ENCODE measurements at regions not wholly inside any gene's neighbourhood (a gene's known extent, or its start where the extent isn't known, plus 50 kb on each side); places are given as distances from the start of the nearest gene placed in this dataset.

DNA sequence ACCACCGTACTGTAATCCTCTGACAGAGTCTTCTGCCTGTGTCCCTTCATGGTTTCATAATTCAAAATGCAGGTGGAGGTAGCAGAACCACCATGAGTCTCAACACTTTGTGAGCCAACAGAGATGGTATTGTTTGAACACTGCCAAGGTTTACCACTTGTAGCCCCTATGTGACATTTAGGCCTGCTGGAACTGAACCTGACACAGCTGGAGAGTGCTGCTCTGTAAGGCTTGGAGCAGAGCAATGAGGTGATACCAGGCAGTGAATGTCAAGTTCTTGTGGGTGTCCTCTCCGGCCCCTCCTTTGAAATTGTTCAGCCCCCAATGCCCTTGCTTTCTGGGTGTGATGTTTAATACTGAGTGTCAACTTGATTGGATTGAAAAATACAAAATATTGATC, 1042.9 kb downstream of the ARAP2 start:
- DNase-seq, result no peak
- Histone ChIP-seq H3K36me3 (ENCODE audit: low read depth) (no peaks in the 10 kb centered on the region), H2AFZ (no peak overlapping the region), H3K27me3 (replicated peaks; ENCODE audit: insufficient read depth) (no peaks in the 10 kb centered on the region), H3K4me1 (ENCODE audit: insufficient read depth) (no peaks in the 10 kb centered on the region), H3K9me2 (ENCODE audit: insufficient read depth) (no peaks in the 10 kb centered on the region), H3K4me2 (ENCODE audit: unreplicated experiment) (no peak overlapping the region), H3K79me2 (ENCODE audit: insufficient read depth) (no peaks in the 10 kb centered on the region), H3K4me3 (no peak overlapping the region), H3K9me3 (ENCODE audit: low read depth) (no peaks in the 10 kb centered on the region), H3K9ac (no peak overlapping the region), H3F3A (ENCODE audit: insufficient read depth) (no peaks in the 10 kb centered on the region), H3K27ac (no peak overlapping the region), H4K20me1 (ENCODE audit: insufficient read depth) (no peaks in the 10 kb centered on the region)
- TF ChIP-seq EZH2phosphoT487 (IDR thresholded peaks at IDR 0.05; ENCODE audit: insufficient read depth, low read depth), result no peak
- TF ChIP-seq EZH2 (IDR thresholded peaks at IDR 0.05; ENCODE audit: insufficient read depth, poor library complexity, severe bottlenecking), result no peak
- in situ Hi-C loops (cut with MboI), result no loop called here
- 31 to 36% methylated on average over 2 of the region's 2 CpGs for WGBS, 2 experiments (ENCODE audit: low coverage in 1 of 2, low lambda C conversion rate in 2 of 2, missing lambda C conversion rate in 2 of 2)

DNA sequence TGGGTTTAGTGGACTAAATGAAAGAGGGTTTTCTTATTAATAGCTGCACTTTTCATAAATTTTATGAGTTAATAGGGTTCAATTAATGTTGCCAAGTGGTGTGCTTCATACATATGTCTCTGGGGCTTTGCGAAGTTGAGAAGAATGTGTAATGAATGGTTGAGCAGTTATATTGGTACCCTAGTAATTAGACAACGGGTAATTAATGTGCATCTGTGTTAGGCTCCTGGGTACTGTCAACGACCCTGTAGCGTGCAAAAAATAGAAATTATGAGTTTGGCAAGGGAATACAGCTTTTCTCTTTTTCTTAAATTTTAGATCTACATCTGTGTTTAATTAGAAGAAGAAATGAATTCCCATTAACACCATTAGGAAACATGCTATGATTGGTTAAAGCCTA, 1027.7 kb downstream of the ARAP2 start:
- Histone ChIP-seq H3K9ac (no peak overlapping the region), H3K4me1 (ENCODE audit: insufficient read depth) (no peaks in the 10 kb centered on the region), H4K20me1 (ENCODE audit: insufficient read depth) (no peaks in the 10 kb centered on the region), H3K36me3 (ENCODE audit: low read depth) (no peaks in the 10 kb centered on the region), H2AFZ (no peak overlapping the region), H3K27me3 (replicated peaks; ENCODE audit: insufficient read depth) (no peaks in the 10 kb centered on the region), H3K9me2 (ENCODE audit: insufficient read depth) (no peaks in the 10 kb centered on the region), H3F3A (ENCODE audit: insufficient read depth) (no peaks in the 10 kb centered on the region), H3K9me3 (ENCODE audit: low read depth) (no peaks in the 10 kb centered on the region), H3K4me2 (ENCODE audit: unreplicated experiment) (no peak overlapping the region), H3K79me2 (ENCODE audit: insufficient read depth) (no peaks in the 10 kb centered on the region), H3K27ac (no peak overlapping the region), H3K4me3 (no peak overlapping the region)
- TF ChIP-seq EZH2 (IDR thresholded peaks at IDR 0.05; ENCODE audit: insufficient read depth, poor library complexity, severe bottlenecking), result no peak
- no peak for TF ChIP-seq EZH2phosphoT487 (IDR thresholded peaks at IDR 0.05; ENCODE audit: insufficient read depth, low read depth)
- in situ Hi-C loops (cut with MboI), result no loop called here
- no peak for DNase-seq
- 3 to 4% methylated on average over 4 of the region's 4 CpGs for WGBS, 2 experiments (ENCODE audit: low coverage in 1 of 2, low lambda C conversion rate in 2 of 2, missing lambda C conversion rate in 2 of 2)

DNA sequence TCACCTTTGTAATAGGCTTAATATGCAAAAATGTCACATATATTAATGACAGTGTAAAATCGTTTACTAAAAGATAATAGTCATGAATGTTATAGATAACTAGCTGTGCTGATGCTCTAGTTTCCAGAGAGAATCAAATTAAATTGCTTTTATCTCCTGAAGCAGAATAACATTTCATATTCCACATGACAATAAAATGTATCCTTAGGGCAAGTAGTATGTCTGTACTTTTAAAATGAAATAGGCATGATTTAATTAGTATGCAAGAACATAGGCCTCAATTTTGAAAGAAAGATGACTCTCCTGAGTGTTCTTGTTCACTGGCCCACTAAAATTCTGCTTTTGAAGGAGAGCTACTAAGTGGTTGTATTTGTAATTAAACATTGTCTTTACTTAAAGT, 1027.0 kb downstream of the ARAP2 start:
- Histone ChIP-seq H3K9me2 (ENCODE audit: insufficient read depth) (no peaks in the 10 kb centered on the region), H3K79me2 (ENCODE audit: insufficient read depth) (no peaks in the 10 kb centered on the region), H3K4me3 (no peak overlapping the region), H3K9ac (no peak overlapping the region), H3K27ac (no peak overlapping the region), H3K9me3 (ENCODE audit: low read depth) (no peaks in the 10 kb centered on the region), H3K36me3 (ENCODE audit: low read depth) (no peaks in the 10 kb centered on the region), H2AFZ (no peak overlapping the region), H3K27me3 (replicated peaks; ENCODE audit: insufficient read depth) (no peaks in the 10 kb centered on the region), H3K4me1 (ENCODE audit: insufficient read depth) (no peaks in the 10 kb centered on the region), H4K20me1 (ENCODE audit: insufficient read depth) (no peaks in the 10 kb centered on the region), H3K4me2 (ENCODE audit: unreplicated experiment) (no peak overlapping the region), H3F3A (ENCODE audit: insufficient read depth) (no peaks in the 10 kb centered on the region)
- in situ Hi-C loops (cut with MboI), result no loop called here
- DNase-seq, result no peak
- 4 to 7% methylated on average over 1 of the region's 1 CpG for WGBS, 2 experiments (ENCODE audit: low coverage in 1 of 2, low lambda C conversion rate in 2 of 2, missing lambda C conversion rate in 2 of 2)
- TF ChIP-seq EZH2phosphoT487 (IDR thresholded peaks at IDR 0.05; ENCODE audit: insufficient read depth, low read depth) (no peak), EZH2 (IDR thresholded peaks at IDR 0.05; ENCODE audit: insufficient read depth, poor library complexity, severe bottlenecking) (no peak)

DNA sequence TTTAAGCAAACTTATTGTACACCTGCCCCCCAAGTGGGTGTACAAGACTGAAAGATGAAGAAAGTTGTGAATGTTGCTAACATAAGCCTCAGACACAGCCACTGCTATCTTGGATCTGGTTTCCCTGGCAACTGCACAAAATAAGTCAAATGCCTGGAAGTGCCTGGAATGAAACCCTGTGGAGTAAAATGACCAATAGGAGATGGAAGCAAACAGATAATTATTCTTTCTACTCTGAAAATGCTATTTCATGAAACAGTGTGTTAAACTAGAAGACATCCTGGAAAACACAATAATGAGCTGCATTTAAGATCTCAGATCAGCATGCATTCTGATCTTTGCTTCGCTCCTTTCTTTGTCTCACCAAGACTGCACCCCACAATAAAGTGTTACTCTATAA, 1016.0 kb downstream of the ARAP2 start:
- DNase-seq, result no peak
- Histone ChIP-seq H4K20me1 (ENCODE audit: insufficient read depth) (no peaks in the 10 kb centered on the region), H2AFZ (no peak overlapping the region), H3K4me1 (ENCODE audit: insufficient read depth) (no peaks in the 10 kb centered on the region), H3K79me2 (ENCODE audit: insufficient read depth) (no peaks in the 10 kb centered on the region), H3K27me3 (replicated peaks; ENCODE audit: insufficient read depth) (no peaks in the 10 kb centered on the region), H3K4me3 (no peak overlapping the region), H3K4me2 (ENCODE audit: unreplicated experiment) (no peak overlapping the region), H3K9me2 (ENCODE audit: insufficient read depth) (no peaks in the 10 kb centered on the region), H3K9me3 (ENCODE audit: low read depth) (no peaks in the 10 kb centered on the region), H3K27ac (no peak overlapping the region), H3F3A (ENCODE audit: insufficient read depth) (no peaks in the 10 kb centered on the region), H3K9ac (no peak overlapping the region), H3K36me3 (ENCODE audit: low read depth) (no peaks in the 10 kb centered on the region)
- in situ Hi-C loops (cut with MboI), result no loop called here
- no peak for TF ChIP-seq EZH2 (IDR thresholded peaks at IDR 0.05; ENCODE audit: insufficient read depth, poor library complexity, severe bottlenecking)
- TF ChIP-seq EZH2phosphoT487 (IDR thresholded peaks at IDR 0.05; ENCODE audit: insufficient read depth, low read depth), result no peak
- 16 to 24% methylated on average over 1 of the region's 1 CpG for WGBS, 2 experiments (ENCODE audit: low coverage in 1 of 2, low lambda C conversion rate in 2 of 2, missing lambda C conversion rate in 2 of 2)

DNA sequence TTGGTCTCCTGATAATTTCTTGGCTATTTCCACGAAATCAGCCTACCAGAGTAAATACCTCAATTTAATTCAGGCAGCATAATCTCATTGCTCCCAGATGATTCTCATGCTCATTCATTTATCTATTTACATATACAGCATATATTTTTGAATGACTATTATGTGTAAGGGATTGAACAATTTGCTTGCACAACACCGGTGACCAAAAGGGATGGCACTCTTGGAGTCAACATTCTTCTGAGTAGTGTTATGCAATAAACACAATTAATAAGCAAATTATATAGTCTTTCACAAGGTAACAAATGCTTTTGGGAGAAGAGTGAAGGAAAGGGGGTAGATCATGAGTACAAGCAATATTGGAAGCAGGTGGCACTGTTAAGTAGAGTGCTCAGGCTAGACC, 1015.3 kb downstream of the ARAP2 start:
- Histone ChIP-seq H3K79me2 (ENCODE audit: insufficient read depth) (no peaks in the 10 kb centered on the region), H3K9me3 (ENCODE audit: low read depth) (no peaks in the 10 kb centered on the region), H3K9ac (no peak overlapping the region), H4K20me1 (ENCODE audit: insufficient read depth) (no peaks in the 10 kb centered on the region), H3K9me2 (ENCODE audit: insufficient read depth) (no peaks in the 10 kb centered on the region), H3K36me3 (ENCODE audit: low read depth) (no peaks in the 10 kb centered on the region), H2AFZ (no peak overlapping the region), H3F3A (ENCODE audit: insufficient read depth) (no peaks in the 10 kb centered on the region), H3K4me3 (no peak overlapping the region), H3K4me2 (ENCODE audit: unreplicated experiment) (no peak overlapping the region), H3K4me1 (ENCODE audit: insufficient read depth) (no peaks in the 10 kb centered on the region), H3K27me3 (replicated peaks; ENCODE audit: insufficient read depth) (no peaks in the 10 kb centered on the region), H3K27ac (no peak overlapping the region)
- TF ChIP-seq EZH2phosphoT487 (IDR thresholded peaks at IDR 0.05; ENCODE audit: insufficient read depth, low read depth) (no peak), EZH2 (IDR thresholded peaks at IDR 0.05; ENCODE audit: insufficient read depth, poor library complexity, severe bottlenecking) (no peak)
- 27 to 35% methylated on average over 2 of the region's 2 CpGs for WGBS, 2 experiments (ENCODE audit: low coverage in 1 of 2, low lambda C conversion rate in 2 of 2, missing lambda C conversion rate in 2 of 2)
- in situ Hi-C loops (cut with MboI), result no loop called here
- no peak for DNase-seq
